Osteocyte (in vitro differentiated cells): ENCODE measurements at regions not wholly inside any gene's neighbourhood (a gene's known extent, or its start where the extent isn't known, plus 50 kb on each side); places are given as distances from the start of the nearest gene placed in this dataset.

ENCODE experiments used
- DNase-seq: peaks from one replicate; pipeline ENCODE4 v3.0.0; 2021; ENCODE audit warnings: mixed read lengths; ENCODE audit not compliant: unreplicated experiment; ENCODE audit errors: extremely low spot score
- H3K27ac Mint-ChIP-seq: one replicate; pipeline ENCODE4 v1.8.0; 2021; ENCODE audit warnings: mild to moderate bottlenecking, mixed read lengths; ENCODE audit not compliant: unreplicated experiment
- H3K27me3 Mint-ChIP-seq: one replicate; pipeline ENCODE4 v1.8.0; 2021; ENCODE audit warnings: mixed read lengths; ENCODE audit not compliant: unreplicated experiment
- H3K36me3 Mint-ChIP-seq: one replicate; pipeline ENCODE4 v1.8.0; 2021; ENCODE audit warnings: mixed read lengths; ENCODE audit not compliant: unreplicated experiment
- H3K4me1 Mint-ChIP-seq: one replicate; pipeline ENCODE4 v1.8.0; 2021; ENCODE audit warnings: mixed read lengths; ENCODE audit not compliant: unreplicated experiment
- H3K4me3 Mint-ChIP-seq: one replicate; pipeline ENCODE4 v1.8.0; 2021; ENCODE audit warnings: mild to moderate bottlenecking, moderate library complexity, mixed read lengths; ENCODE audit not compliant: unreplicated experiment
- H3K9me3 Mint-ChIP-seq: one replicate; pipeline ENCODE4 v1.8.0; 2021; ENCODE audit warnings: mixed read lengths; ENCODE audit not compliant: unreplicated experiment
- TF ChIP-seq, protein P1 (sequence below): fragments of 200-600 bp; sonication (generic); IDR thresholded peaks from 2 replicates; pipeline ENCODE4 v1.5.0; 2021; ENCODE audit warnings: antibody characterized with exemption, mild to moderate bottlenecking, moderate library complexity

DNA sequence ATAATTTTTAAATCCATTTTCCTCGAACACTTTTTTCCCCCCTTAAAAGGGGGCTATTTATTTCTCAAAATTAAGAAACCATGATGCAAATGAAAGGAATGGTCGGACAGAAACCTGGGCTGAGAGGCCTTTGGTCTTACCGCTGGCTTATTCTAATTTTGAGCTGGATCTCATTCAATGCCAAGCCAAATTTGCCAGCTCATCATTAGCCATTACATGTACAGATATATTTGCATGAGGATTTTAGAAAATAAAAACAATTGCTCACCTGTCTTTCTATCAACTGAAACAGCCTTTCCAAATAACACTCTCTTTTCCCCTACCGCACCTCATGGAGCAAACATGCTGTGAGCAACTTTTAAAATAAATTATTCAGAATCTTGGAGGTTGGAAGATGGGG lies 219.5 kb upstream of the DTNBP1 start:
- no peaks in the 10 kb centered on the region for H3K9me3 Mint-ChIP-seq
- TF ChIP-seq, protein P1, sequence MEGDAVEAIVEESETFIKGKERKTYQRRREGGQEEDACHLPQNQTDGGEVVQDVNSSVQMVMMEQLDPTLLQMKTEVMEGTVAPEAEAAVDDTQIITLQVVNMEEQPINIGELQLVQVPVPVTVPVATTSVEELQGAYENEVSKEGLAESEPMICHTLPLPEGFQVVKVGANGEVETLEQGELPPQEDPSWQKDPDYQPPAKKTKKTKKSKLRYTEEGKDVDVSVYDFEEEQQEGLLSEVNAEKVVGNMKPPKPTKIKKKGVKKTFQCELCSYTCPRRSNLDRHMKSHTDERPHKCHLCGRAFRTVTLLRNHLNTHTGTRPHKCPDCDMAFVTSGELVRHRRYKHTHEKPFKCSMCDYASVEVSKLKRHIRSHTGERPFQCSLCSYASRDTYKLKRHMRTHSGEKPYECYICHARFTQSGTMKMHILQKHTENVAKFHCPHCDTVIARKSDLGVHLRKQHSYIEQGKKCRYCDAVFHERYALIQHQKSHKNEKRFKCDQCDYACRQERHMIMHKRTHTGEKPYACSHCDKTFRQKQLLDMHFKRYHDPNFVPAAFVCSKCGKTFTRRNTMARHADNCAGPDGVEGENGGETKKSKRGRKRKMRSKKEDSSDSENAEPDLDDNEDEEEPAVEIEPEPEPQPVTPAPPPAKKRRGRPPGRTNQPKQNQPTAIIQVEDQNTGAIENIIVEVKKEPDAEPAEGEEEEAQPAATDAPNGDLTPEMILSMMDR = no peak
- H3K27ac Mint-ChIP-seq = no peak overlapping the region

DNA sequence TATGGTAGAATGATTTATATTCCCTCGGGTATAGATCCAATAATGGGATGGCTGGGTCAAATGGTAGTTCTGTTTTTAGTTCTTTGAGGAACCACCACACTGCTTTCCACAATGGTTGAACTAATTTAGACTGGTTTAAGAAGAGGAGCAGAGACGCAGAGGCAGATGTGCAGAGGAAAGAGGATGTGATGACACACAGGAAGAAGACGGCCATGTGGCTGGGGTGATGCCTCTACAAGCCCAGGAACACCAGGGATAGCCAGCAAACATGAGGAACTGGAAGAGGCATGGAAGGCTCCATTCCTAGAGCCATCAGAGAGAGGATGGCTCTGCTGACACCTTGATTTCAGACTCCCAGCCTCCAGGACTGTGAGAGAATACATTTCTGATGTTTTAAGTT lies 218.3 kb upstream of the DTNBP1 start:
- H3K27me3 Mint-ChIP-seq = no peaks in the 10 kb centered on the region
- no peak overlapping the region for H3K4me3 Mint-ChIP-seq
- DNase-seq = no peak
- H3K4me1 Mint-ChIP-seq = peaks cover 23% of the 10 kb centered on the region
- no peak overlapping the region for H3K27ac Mint-ChIP-seq
- TF ChIP-seq, protein P1 = no peak
- no peaks in the 10 kb centered on the region for H3K36me3 Mint-ChIP-seq
- H3K9me3 Mint-ChIP-seq = no peaks in the 10 kb centered on the region

More for the DNA sequence above, 219.5 kb upstream of the DTNBP1 start:
- H3K27me3 Mint-ChIP-seq = no peaks in the 10 kb centered on the region
- no peak overlapping the region for H3K4me3 Mint-ChIP-seq
- no peak for DNase-seq
- H3K36me3 Mint-ChIP-seq = no peaks in the 10 kb centered on the region
- H3K4me1 Mint-ChIP-seq = peaks cover 17% of the 10 kb centered on the region

DNA sequence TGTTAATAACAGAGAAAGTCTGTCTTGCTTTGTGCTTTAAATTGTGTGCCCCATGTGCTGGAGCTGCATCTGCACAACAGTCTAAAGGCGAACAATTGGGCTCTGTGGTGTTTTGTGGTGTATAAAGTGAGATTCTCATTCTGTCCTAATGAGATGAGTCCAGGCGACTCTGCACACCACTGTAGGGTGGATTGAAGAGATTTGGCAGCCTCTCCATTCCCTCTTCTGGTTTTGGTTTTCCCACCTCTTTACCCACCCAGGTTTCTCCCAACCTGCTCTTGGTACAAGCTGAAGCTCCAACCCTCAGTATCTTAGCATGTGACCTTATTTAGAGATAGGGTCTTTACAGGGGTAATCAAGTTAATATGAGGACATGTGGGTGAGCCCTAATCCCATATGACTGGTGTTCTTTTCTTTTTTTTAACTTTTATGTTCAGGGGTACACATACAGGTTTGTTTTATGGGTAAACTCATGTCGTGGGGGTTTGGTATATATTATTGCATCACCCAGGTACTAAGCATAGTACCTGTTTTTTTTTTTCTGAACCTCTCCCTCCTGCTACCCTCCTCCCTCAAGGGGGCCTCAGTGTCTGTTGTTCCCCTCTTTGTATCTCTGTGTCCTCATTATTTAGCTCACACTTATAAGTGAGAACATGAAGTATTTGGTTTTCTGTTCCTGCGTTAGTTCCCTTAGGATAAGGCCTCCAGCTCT lies 217.6 kb upstream of the DTNBP1 start:
- H3K4me3 Mint-ChIP-seq = no peak overlapping the region
- no peaks in the 10 kb centered on the region for H3K36me3 Mint-ChIP-seq
- H3K4me1 Mint-ChIP-seq = peaks cover 23% of the 10 kb centered on the region
- DNase-seq = no peak
- H3K27me3 Mint-ChIP-seq = no peaks in the 10 kb centered on the region
- H3K27ac Mint-ChIP-seq = peak overlapping the region; percentile 73
- no peaks in the 10 kb centered on the region for H3K9me3 Mint-ChIP-seq
- TF ChIP-seq, protein P1 = no peak

DNA sequence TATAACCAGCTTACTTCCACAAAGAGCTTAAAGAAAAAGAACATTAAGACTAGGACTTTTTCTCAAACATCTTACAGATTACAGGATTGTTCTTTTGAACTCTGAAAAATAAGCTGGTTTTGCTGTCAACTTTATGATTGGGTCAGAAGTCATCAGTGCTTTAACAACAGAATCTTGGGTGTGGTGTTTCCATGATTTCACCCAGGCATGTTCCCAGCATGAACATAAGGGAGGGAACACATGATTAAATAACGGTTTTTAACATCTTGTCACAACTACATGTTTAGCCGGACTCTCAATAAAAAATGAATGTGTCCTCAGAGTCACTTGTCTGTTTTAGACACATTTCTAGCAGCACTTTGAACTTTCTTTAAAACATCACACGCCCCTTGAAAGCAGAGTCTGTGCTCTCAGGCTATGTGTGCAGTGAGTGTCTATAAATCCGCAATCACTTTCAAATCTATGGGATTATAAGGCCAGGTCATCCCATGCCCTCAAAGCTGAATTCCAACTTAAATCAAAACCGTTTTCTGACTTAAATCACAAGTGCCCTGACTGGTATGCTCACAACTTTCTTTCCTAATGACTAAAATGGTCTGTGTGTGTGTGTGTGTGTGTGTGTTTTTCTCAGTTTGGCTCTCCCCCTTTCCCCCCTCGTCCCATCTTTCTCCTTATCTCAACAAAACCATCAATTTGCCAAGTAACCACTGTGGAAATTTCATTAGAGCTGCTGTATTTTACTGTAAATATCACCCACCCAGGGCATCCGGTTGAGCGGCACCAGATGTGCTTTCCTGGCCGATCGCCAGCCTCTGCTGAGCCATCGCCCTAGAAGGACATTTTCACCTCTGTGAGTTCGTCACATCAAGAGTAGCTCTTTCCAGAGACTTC lies 216.8 kb upstream of the DTNBP1 start:
- no peaks in the 10 kb centered on the region for H3K27me3 Mint-ChIP-seq
- H3K36me3 Mint-ChIP-seq = no peaks in the 10 kb centered on the region
- H3K9me3 Mint-ChIP-seq = no peaks in the 10 kb centered on the region
- peak overlapping the region; percentile 73 for H3K27ac Mint-ChIP-seq
- no peak for DNase-seq
- H3K4me1 Mint-ChIP-seq = peaks cover 28% of the 10 kb centered on the region
- no peak overlapping the region for H3K4me3 Mint-ChIP-seq
- TF ChIP-seq, protein P1 = no peak

DNA sequence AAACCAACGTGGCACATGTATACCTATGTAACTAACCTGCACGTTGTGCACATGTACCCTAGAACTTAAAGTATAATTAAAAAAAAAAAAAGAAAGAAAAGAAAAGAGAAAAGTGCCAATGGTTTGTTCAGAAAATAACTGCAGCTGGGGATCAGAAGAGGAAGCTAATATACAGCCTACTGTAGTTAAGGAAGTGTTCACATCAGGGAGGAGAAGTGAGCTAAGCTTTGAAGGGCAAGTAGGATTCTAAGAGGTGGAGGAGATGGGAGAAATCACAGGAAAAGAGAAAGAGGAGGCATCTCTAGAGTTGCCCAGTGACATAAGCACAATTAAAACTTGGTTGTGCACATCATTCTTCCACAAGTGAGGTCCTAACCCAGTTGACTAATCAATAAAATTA lies 214.4 kb upstream of the DTNBP1 start:
- Mint-ChIP-seq H3K9me3 (no peaks in the 10 kb centered on the region), H3K27me3 (no peaks in the 10 kb centered on the region)
- no peak for DNase-seq

More for the DNA sequence above, 214.4 kb upstream of the DTNBP1 start:
- H3K27ac Mint-ChIP-seq = no peak overlapping the region
- H3K4me1 Mint-ChIP-seq = peaks cover 34% of the 10 kb centered on the region
- no peaks in the 10 kb centered on the region for H3K36me3 Mint-ChIP-seq
- H3K4me3 Mint-ChIP-seq = no peak overlapping the region
- TF ChIP-seq, protein P1 = no peak
